Stimulated activated effector memory CD8-positive, alpha-beta T cell treated with anti-CD3 and anti-CD28 coated beads, Interleukin-12 subunit alpha, Interleukin-12 subunit beta, amount 100 ng/mL, for 72 hours (primary cell): ENCODE measurements at regions not wholly inside any gene's neighbourhood (a gene's known extent, or its start where the extent isn't known, plus 50 kb on each side); places are given as distances from the start of the nearest gene placed in this dataset.

Source experiments
- ATAC-seq: fragments of 150-1000 bp; cut with Tn5 transposase; 2 replicates; pipeline ENCODE4 v1.10.0; 2021
- DNase-seq, 2 donors: peaks; one replicate each; pipeline ENCODE4 v3.0.0; 2021 to 2022; ENCODE audit warnings: low spot score in 2 of 2
- H3K27ac Mint-ChIP-seq: one replicate; pipeline ENCODE4 v1.8.0; 2022; ENCODE audit warnings: mild to moderate bottlenecking, mixed read lengths
- H3K36me3 Mint-ChIP-seq: one replicate; pipeline ENCODE4 v1.8.0; 2022; ENCODE audit warnings: mild to moderate bottlenecking, mixed read lengths
- H3K4me1 Mint-ChIP-seq: one replicate; pipeline ENCODE4 v1.8.0; 2022; ENCODE audit warnings: mixed read lengths
- H3K4me3 Mint-ChIP-seq: one replicate; pipeline ENCODE4 v1.8.0; 2022; ENCODE audit warnings: mild to moderate bottlenecking, mixed read lengths
- H3K9me3 Mint-ChIP-seq: one replicate; pipeline ENCODE4 v1.8.0; 2022; ENCODE audit warnings: mixed read lengths

GRCh38 chr2:204475399-204475798, 69.9 kb upstream of the PARD3B start:
- Mint-ChIP-seq H3K27ac (no peak overlapping the region), H3K4me3 (no peak overlapping the region), H3K4me1 (no peaks in the 10 kb centered on the region), H3K9me3 (no peaks in the 10 kb centered on the region), H3K36me3 (no peaks in the 10 kb centered on the region)
- DNase-seq (no peak), ATAC-seq (no peak)

GRCh38 chr2:204477358-204477950, 67.8 kb upstream of the PARD3B start:
- DNase-seq (no peak), ATAC-seq (no peak)
- Mint-ChIP-seq H3K4me1 (no peaks in the 10 kb centered on the region), H3K36me3 (no peaks in the 10 kb centered on the region), H3K4me3 (no peak overlapping the region), H3K27ac (no peak overlapping the region), H3K9me3 (no peaks in the 10 kb centered on the region)

- DNase-seq (no peak), ATAC-seq (no peak)
- no peak overlapping the region for H3K4me3 Mint-ChIP-seq
- no peaks in the 10 kb centered on the region for H3K4me1 Mint-ChIP-seq
- no peaks in the 10 kb centered on the region for H3K36me3 Mint-ChIP-seq
- no peak overlapping the region for H3K27ac Mint-ChIP-seq
- no peaks in the 10 kb centered on the region for H3K9me3 Mint-ChIP-seq
These were observed 65.7 kb upstream of the PARD3B start for GRCh38 chr2:204479557-204479956.

DNA sequence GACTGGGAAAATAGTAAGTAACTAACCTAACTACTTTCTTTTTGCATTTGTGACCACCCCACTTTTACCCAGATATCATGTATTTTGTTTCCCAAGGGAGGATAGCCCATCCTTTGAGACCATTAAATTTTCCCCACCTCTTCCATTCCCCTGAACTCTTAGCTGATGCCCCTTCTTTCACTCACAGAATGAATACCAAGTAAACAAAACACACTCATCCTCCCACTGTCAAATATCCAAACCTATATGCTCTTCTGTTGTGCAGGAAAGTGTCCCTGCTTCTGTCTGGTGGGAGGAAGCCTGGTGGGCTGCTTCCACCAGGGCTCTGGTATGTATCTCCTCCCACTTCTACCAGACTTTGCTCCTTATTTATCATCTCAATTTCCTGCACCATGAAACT, 64.6 kb upstream of the PARD3B start:
- Mint-ChIP-seq H3K4me1 (no peaks in the 10 kb centered on the region), H3K4me3 (no peak overlapping the region), H3K27ac (no peak overlapping the region), H3K9me3 (no peaks in the 10 kb centered on the region), H3K36me3 (no peaks in the 10 kb centered on the region)
- ATAC-seq, result no peak
- DNase-seq, result no peak

DNA sequence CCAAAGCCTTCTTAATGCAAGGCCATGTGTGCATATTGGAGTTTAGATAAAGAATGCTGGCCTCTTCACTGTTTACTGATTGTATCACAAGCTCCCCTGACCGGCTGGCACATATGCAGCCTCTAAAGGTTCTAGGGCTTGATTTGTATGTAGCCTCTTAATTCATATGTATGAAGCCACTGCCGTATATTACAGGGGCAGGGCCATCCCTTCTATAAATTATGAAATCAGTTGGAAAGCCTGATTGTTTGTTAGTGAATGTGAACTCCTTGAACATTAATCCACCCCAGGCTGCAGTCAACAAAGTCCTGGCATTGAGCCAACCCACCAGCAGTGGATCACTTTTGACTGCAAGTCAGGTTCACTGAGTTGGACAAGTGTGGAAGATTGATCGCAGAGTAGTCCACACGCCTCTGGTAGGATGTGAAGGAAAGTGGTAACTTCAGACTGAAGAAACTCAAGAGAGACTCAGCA, 61.6 kb upstream of the PARD3B start:
- ATAC-seq (no peak), DNase-seq (no peak)
- H3K4me1 Mint-ChIP-seq, result no peaks in the 10 kb centered on the region
- no peaks in the 10 kb centered on the region for H3K9me3 Mint-ChIP-seq
- no peak overlapping the region for H3K27ac Mint-ChIP-seq
- H3K36me3 Mint-ChIP-seq, result no peaks in the 10 kb centered on the region
- H3K4me3 Mint-ChIP-seq, result no peak overlapping the region

GRCh38 chr2:204486321-204486720, 59.0 kb upstream of the PARD3B start:
- DNase-seq, result no peak
- Mint-ChIP-seq H3K36me3 (no peaks in the 10 kb centered on the region), H3K4me3 (no peak overlapping the region), H3K9me3 (no peaks in the 10 kb centered on the region), H3K4me1 (no peaks in the 10 kb centered on the region), H3K27ac (no peak overlapping the region)
- ATAC-seq, result no peak

GRCh38 chr2:204486805-204487204, 58.5 kb upstream of the PARD3B start:
- H3K4me3 Mint-ChIP-seq, result no peak overlapping the region
- no peaks in the 10 kb centered on the region for H3K9me3 Mint-ChIP-seq
- no peak for ATAC-seq

DNA sequence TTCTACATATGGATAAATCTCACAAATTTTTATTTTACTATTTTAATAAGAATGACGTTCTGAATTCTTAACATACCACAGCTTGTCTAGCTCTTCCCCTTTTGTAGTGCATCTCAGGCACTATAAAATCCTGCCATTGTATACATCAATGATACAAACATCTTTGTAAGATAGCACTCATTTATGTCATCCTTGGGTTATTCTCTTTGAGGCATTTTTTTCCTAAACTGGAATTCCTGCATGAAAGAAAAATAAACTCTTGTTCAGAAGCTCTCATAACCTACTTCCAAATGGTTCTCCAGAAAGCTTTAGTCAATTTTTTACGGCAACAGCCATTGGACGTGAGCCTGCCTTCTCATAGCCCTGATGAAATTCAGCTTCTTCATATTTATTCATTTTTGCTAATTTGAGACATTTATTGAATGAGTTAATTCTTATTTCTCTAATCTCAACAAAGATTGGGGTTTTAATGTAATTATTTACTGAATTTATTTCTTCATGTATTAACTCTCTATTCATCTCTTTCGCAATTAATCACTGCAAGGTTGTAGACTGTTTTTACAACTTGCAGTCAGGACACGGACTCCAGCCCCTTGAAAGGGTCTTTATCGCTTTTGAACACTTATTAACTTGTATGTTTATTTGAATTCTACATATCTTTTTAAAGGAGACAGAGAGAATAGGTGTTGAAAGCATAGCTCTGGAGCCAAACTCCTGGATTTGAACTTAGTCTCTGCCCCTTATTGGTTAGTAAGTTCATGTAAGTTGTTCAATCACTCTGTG, 57.6 kb upstream of the PARD3B start:
- Mint-ChIP-seq H3K4me1 (no peaks in the 10 kb centered on the region), H3K36me3 (no peaks in the 10 kb centered on the region), H3K9me3 (no peaks in the 10 kb centered on the region), H3K4me3 (no peak overlapping the region), H3K27ac (no peak overlapping the region)
- DNase-seq, result no peak
- ATAC-seq, result no peak

More at GRCh38 chr2:204486805-204487204, 58.5 kb upstream of the PARD3B start:
- no peak for DNase-seq
- Mint-ChIP-seq H3K36me3 (no peaks in the 10 kb centered on the region), H3K4me1 (no peaks in the 10 kb centered on the region), H3K27ac (no peak overlapping the region)

GRCh38 chr2:204491528-204491927, 53.7 kb upstream of the PARD3B start:
- ATAC-seq (no peak), DNase-seq (no peak)
- H3K4me3 Mint-ChIP-seq, result no peak overlapping the region
- H3K4me1 Mint-ChIP-seq, result no peaks in the 10 kb centered on the region
- no peaks in the 10 kb centered on the region for H3K9me3 Mint-ChIP-seq
- no peaks in the 10 kb centered on the region for H3K36me3 Mint-ChIP-seq
- no peak overlapping the region for H3K27ac Mint-ChIP-seq

DNA sequence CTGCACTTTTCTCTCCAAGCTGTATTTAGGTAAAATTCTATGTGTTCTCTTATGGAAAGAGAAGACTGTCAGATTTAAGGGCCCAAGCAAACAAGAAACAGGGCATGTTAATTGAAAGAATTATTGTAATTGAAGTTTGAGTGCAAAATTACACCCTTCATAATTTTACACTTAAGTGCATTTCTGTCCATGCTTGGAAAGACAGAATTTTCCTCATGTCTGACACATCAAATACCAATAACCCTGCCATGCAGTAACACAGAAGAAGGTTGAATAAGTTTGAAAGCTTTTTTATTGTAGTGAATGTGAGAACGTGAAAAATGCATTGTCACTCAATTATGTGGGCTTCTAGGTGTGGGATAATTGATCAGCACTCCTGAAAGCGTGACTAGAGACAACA, 52.9 kb upstream of the PARD3B start:
- no peak overlapping the region for H3K4me3 Mint-ChIP-seq
- ATAC-seq, result no peak

GRCh38 chr2:204494681-204495080, 50.6 kb upstream of the PARD3B start:
- no peak for DNase-seq
- no peak overlapping the region for H3K27ac Mint-ChIP-seq
- ATAC-seq, result no peak
- no peaks in the 10 kb centered on the region for H3K4me1 Mint-ChIP-seq
- H3K9me3 Mint-ChIP-seq, result no peaks in the 10 kb centered on the region
- no peak overlapping the region for H3K4me3 Mint-ChIP-seq
- no peaks in the 10 kb centered on the region for H3K36me3 Mint-ChIP-seq

More for the DNA sequence above, 52.9 kb upstream of the PARD3B start:
- DNase-seq, result no peak
- Mint-ChIP-seq H3K36me3 (no peaks in the 10 kb centered on the region), H3K4me1 (no peaks in the 10 kb centered on the region), H3K27ac (no peak overlapping the region), H3K9me3 (no peaks in the 10 kb centered on the region)

DNA sequence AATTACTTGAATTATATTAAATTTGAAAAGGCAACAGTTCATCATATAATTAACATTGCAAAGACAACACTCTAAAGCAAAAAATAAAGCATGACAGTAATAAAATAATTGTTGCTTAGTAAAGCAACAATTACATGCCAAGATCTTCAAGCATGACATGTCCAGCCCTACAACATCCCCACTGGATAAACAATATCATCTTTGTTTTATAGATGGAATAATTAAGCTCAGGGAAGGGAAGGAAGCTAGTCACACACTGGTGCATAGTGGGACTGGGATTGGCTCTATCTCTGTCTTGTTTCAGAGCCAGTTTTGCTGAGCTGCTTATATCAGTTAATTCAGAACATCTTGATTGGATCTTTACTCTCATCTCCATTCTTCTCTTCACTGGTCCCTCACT, 49.9 kb upstream of the PARD3B start:
- DNase-seq (no peak), ATAC-seq (no peak)
- H3K36me3 Mint-ChIP-seq, result no peaks in the 10 kb centered on the region
- no peak overlapping the region for H3K27ac Mint-ChIP-seq
- H3K9me3 Mint-ChIP-seq, result no peaks in the 10 kb centered on the region
- H3K4me3 Mint-ChIP-seq, result no peak overlapping the region
- H3K4me1 Mint-ChIP-seq, result no peaks in the 10 kb centered on the region
